Hepatocyte (in vitro differentiated cells): ENCODE measurements at regions not wholly inside any gene's neighbourhood (a gene's known extent, or its start where the extent isn't known, plus 50 kb on each side); places are given as distances from the start of the nearest gene placed in this dataset.

Source experiments
- EZH2phosphoT487 ChIP-seq: fragments of 200-600 bp; sonication (generic); IDR thresholded peaks from one replicate; pipeline ENCODE4 v1.6.1; 2018; ENCODE audit warnings: antibody characterized with exemption, mild to moderate bottlenecking, low read depth, moderate library complexity; ENCODE audit not compliant: unreplicated experiment, severe bottlenecking
- TF ChIP-seq, protein P1 (sequence below): fragments of 200-600 bp; sonication (generic); IDR thresholded peaks from 2 replicates; pipeline ENCODE4 v1.5.1; 2016; ENCODE audit warnings: antibody characterized with exemption, mild to moderate bottlenecking; ENCODE audit not compliant: poor library complexity

DNA sequence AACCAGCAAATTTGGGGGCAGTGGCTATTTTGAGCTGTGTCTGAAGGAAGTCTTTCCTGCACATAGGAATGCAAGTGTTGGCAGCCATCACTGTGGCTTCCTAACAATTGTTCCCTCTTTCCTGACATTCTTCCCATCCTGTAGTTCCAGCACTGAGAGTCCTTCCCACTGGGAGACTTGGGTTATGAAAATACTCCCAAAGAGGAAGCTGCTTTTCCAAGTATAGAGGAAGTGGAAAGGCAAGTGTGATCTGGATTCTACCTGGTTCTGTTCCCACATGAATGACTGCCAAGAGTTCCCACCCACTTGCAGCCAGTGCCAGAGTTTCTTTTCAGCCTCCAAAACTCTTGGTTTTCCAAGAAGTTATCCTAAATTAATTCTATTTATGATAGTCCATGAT is 98.5 kb upstream of the CD53 start:
- TF ChIP-seq, protein P1, sequence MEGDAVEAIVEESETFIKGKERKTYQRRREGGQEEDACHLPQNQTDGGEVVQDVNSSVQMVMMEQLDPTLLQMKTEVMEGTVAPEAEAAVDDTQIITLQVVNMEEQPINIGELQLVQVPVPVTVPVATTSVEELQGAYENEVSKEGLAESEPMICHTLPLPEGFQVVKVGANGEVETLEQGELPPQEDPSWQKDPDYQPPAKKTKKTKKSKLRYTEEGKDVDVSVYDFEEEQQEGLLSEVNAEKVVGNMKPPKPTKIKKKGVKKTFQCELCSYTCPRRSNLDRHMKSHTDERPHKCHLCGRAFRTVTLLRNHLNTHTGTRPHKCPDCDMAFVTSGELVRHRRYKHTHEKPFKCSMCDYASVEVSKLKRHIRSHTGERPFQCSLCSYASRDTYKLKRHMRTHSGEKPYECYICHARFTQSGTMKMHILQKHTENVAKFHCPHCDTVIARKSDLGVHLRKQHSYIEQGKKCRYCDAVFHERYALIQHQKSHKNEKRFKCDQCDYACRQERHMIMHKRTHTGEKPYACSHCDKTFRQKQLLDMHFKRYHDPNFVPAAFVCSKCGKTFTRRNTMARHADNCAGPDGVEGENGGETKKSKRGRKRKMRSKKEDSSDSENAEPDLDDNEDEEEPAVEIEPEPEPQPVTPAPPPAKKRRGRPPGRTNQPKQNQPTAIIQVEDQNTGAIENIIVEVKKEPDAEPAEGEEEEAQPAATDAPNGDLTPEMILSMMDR: no peak
- no peak for TF ChIP-seq EZH2phosphoT487
